OCI-LY7 (cell line): ENCODE measurements at regions not wholly inside any gene's neighbourhood (a gene's known extent, or its start where the extent isn't known, plus 50 kb on each side); places are given as distances from the start of the nearest gene placed in this dataset.

Experiments
- EZH2phosphoT487 ChIP-seq: fragments of 200-600 bp; sonication (generic); IDR thresholded peaks from 2 replicates; pipeline ENCODE4 v1.6.1; 2018; ENCODE audit warnings: low read depth, borderline replicate concordance, mild to moderate bottlenecking, mixed run types, antibody characterized with exemption, low read length, moderate library complexity, mixed read lengths
- TF ChIP-seq, protein P1 (sequence below): fragments of 200-600 bp; sonication (generic); conservative IDR thresholded peaks from 2 replicates; pipeline ENCODE4 v1.5.1; 2014; ENCODE audit warnings: mild to moderate bottlenecking, antibody characterized with exemption, low read length, moderate library complexity, mixed read lengths

DNA sequence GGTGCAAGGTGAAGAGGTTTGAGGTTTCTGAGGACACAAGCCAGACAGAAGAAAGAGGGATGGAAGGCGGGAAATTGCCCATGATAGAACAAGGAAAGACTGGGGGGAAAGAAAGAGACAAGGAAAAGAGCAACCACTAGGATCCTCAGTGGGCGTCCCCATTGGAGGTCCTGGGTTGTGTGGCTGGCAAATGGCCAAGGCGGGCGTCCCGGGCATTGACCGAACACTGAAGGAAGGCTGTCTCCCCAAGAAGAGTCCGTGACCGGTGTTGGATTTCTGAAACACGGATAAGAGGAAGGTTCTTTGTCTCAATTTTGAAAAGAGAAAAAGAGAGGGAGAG lies 746.6 kb upstream of the ADGRB3 start:
- TF ChIP-seq, protein P1, sequence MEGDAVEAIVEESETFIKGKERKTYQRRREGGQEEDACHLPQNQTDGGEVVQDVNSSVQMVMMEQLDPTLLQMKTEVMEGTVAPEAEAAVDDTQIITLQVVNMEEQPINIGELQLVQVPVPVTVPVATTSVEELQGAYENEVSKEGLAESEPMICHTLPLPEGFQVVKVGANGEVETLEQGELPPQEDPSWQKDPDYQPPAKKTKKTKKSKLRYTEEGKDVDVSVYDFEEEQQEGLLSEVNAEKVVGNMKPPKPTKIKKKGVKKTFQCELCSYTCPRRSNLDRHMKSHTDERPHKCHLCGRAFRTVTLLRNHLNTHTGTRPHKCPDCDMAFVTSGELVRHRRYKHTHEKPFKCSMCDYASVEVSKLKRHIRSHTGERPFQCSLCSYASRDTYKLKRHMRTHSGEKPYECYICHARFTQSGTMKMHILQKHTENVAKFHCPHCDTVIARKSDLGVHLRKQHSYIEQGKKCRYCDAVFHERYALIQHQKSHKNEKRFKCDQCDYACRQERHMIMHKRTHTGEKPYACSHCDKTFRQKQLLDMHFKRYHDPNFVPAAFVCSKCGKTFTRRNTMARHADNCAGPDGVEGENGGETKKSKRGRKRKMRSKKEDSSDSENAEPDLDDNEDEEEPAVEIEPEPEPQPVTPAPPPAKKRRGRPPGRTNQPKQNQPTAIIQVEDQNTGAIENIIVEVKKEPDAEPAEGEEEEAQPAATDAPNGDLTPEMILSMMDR, result no peak
- no peak for TF ChIP-seq EZH2phosphoT487
